HG03378 (cell line): ENCODE measurements at regions not wholly inside any gene's neighbourhood (a gene's known extent, or its start where the extent isn't known, plus 50 kb on each side); places are given as distances from the start of the nearest gene placed in this dataset.
"Not testable (repeated sequence)": the region's sequence is repeated elsewhere in the genome, so short reads cannot be mapped to it uniquely, and the experiment has no call there.

Experiments
- ATAC-seq: cut with Tn5 transposase; IDR thresholded peaks from one replicate; pipeline ENCODE4 v1.9.1; 2021; ENCODE audit warnings: mild to moderate bottlenecking, moderate library complexity; ENCODE audit not compliant: unreplicated experiment

GRCh38 chr13:109702030-109702597, 84.3 kb downstream of the IRS2 start:
- not testable (repeated sequence) for ATAC-seq

GRCh38 chr13:109700176-109700575, 86.2 kb downstream of the IRS2 start:
- ATAC-seq: no peak

GRCh38 chr13:109699628-109700071, 86.7 kb downstream of the IRS2 start:
- ATAC-seq: no peak

GRCh38 chr13:109698779-109699178, 87.6 kb downstream of the IRS2 start:
- no peak for ATAC-seq

GRCh38 chr13:109697936-109698335, 88.4 kb downstream of the IRS2 start:
- ATAC-seq: no peak

GRCh38 chr13:109695402-109696190, 90.8 kb downstream of the IRS2 start:
- ATAC-seq: no peak

- no peak for ATAC-seq
Observed at GRCh38 chr13:109694972-109695371, 91.4 kb downstream of the IRS2 start.

GRCh38 chr13:109693213-109693612, 93.2 kb downstream of the IRS2 start:
- ATAC-seq: no peak

- no peak for ATAC-seq
Observed at GRCh38 chr13:109691689-109692088, 94.7 kb downstream of the IRS2 start.

GRCh38 chr13:109687559-109688448, 98.6 kb downstream of the IRS2 start:
- no peak for ATAC-seq

- no peak for ATAC-seq
Observed at GRCh38 chr13:109685203-109685602, 101.2 kb downstream of the IRS2 start.

GRCh38 chr13:109684824-109685202, 101.6 kb downstream of the IRS2 start:
- ATAC-seq: no peak

GRCh38 chr13:109684084-109684823, 102.1 kb downstream of the IRS2 start:
- no peak for ATAC-seq

GRCh38 chr13:109682534-109683244, 103.7 kb downstream of the IRS2 start:
- ATAC-seq: no peak

- ATAC-seq: no peak
Observed at GRCh38 chr13:109680930-109681329, 105.5 kb downstream of the IRS2 start.

GRCh38 chr13:109680288-109680687, 106.1 kb downstream of the IRS2 start:
- ATAC-seq: no peak

- no peak for ATAC-seq
Observed at GRCh38 chr13:109678459-109678858, 107.9 kb downstream of the IRS2 start.

- ATAC-seq: no peak
Observed at GRCh38 chr13:109677206-109677605, 109.2 kb downstream of the IRS2 start.

- ATAC-seq: no peak
Observed at GRCh38 chr13:109673477-109673876, 112.9 kb downstream of the IRS2 start.

- ATAC-seq: no peak
Observed at GRCh38 chr13:109672545-109672944, 113.8 kb downstream of the IRS2 start.
